CD1c-positive myeloid dendritic cell (primary cell): ENCODE measurements at regions not wholly inside any gene's neighbourhood (a gene's known extent, or its start where the extent isn't known, plus 50 kb on each side); places are given as distances from the start of the nearest gene placed in this dataset.
"Not testable (repeated sequence)": the region's sequence is repeated elsewhere in the genome, so short reads cannot be mapped to it uniquely, and the experiment has no call there.

Experiments
- DNase-seq: peaks from one replicate; pipeline ENCODE4 v3.0.0-alpha.2; 2016; ENCODE audit errors: extremely low spot score

GRCh38 chr15:39498629-39499028 lies 82.2 kb upstream of the THBS1 start:
- no peak for DNase-seq

GRCh38 chr15:39499042-39499441 lies 81.8 kb upstream of the THBS1 start:
- no peak for DNase-seq

GRCh38 chr15:39499681-39500080 lies 81.2 kb upstream of the THBS1 start:
- DNase-seq, result no peak

- DNase-seq, result no peak
These were observed 79.4 kb upstream of the THBS1 start for GRCh38 chr15:39501366-39502081.

GRCh38 chr15:39502082-39502447 lies 78.8 kb upstream of the THBS1 start:
- no peak for DNase-seq

GRCh38 chr15:39502611-39503195 lies 78.2 kb upstream of the THBS1 start:
- no peak for DNase-seq

GRCh38 chr15:39503526-39503925 lies 77.4 kb upstream of the THBS1 start:
- no peak for DNase-seq

GRCh38 chr15:39504808-39505207 lies 76.1 kb upstream of the THBS1 start:
- DNase-seq, result no peak

- no peak for DNase-seq
These were observed 74.7 kb upstream of the THBS1 start for GRCh38 chr15:39506146-39506545.

GRCh38 chr15:39508536-39508935 lies 72.3 kb upstream of the THBS1 start:
- no peak for DNase-seq

- no peak for DNase-seq
These were observed 70.7 kb upstream of the THBS1 start for GRCh38 chr15:39510001-39510701.

- DNase-seq, result peak; percentile 11
These were observed 69.6 kb upstream of the THBS1 start for GRCh38 chr15:39511000-39511915.

- DNase-seq, result no peak
These were observed 69.0 kb upstream of the THBS1 start for GRCh38 chr15:39511916-39512260.

GRCh38 chr15:39512643-39513042 lies 68.2 kb upstream of the THBS1 start:
- DNase-seq, result peak; percentile 35

GRCh38 chr15:39513936-39514335 lies 66.9 kb upstream of the THBS1 start:
- no peak for DNase-seq

- no peak for DNase-seq
These were observed 65.9 kb upstream of the THBS1 start for GRCh38 chr15:39514933-39515332.

GRCh38 chr15:39515765-39516164 lies 65.1 kb upstream of the THBS1 start:
- DNase-seq, result no peak

GRCh38 chr15:39517122-39517855 lies 63.6 kb upstream of the THBS1 start:
- DNase-seq, result no peak

- not testable (repeated sequence) for DNase-seq
These were observed 56.9 kb upstream of the THBS1 start for GRCh38 chr15:39523968-39524367.

- no peak for DNase-seq
These were observed 51.4 kb upstream of the THBS1 start for GRCh38 chr15:39529457-39529856.
